ENCODE measurements at regions not wholly inside any gene's neighbourhood (a gene's known extent, or its start where the extent isn't known, plus 50 kb on each side); places are given as distances from the start of the nearest gene placed in this dataset.

DNA sequence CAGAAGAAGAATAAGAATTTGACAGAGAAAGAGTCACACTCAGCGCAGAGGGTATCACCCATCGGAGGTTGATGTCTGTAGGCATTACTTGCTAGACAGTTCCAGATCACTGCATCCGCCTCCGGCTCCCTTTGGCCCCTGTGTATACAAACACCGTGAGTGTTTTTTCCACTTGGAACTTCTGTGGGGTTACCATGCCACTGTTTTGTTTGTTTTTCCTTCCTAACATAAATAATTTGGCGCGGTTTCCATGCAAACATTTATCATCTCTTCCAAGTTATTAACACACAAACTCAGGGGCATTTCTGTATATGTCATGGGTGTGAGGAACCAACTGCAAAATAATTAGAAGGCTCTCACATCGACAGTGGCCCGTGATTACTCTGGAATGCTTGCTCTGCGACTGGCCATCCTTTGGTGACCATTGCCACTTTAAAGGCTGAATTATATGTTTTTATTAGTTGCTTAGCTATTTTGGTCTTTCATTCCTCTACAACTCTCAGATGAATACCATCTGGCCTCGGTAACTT is 612.2 kb upstream of the MKI67 start:
- H3K36me3 ChIP-seq (ENCODE audit: control insufficient read depth in 1 of 2, insufficient read depth in 2 of 2, low read length in 2 of 2), result no peaks in the 10 kb centered on the region
- TF ChIP-seq POLR2A (IDR thresholded peaks at IDR 0.05; ENCODE audit: borderline replicate concordance, extremely low read depth, insufficient read depth, insufficient read length) (no peak), SIN3A (IDR thresholded peaks at IDR 0.05; ENCODE audit: low read depth) (no peak), CEBPB (IDR thresholded peaks at IDR 0.05; ENCODE audit: low read depth) (no peak), EZH2phosphoT487 (IDR thresholded peaks at IDR 0.05; ENCODE audit: borderline replicate concordance) (no peak), SP1 (IDR thresholded peaks at IDR 0.05; ENCODE audit: low read depth) (no peak), POLR2AphosphoS5 (IDR thresholded peaks at IDR 0.05; ENCODE audit: low read depth, low read length) (no peak), RAD21 (IDR thresholded peaks at IDR 0.05; ENCODE audit: low read depth) (no peak), TCF7L2 (IDR thresholded peaks at IDR 0.05; ENCODE audit: borderline replicate concordance, extremely low read depth, insufficient read depth, insufficient read length) (no peak)
- TF ChIP-seq, protein P1, sequence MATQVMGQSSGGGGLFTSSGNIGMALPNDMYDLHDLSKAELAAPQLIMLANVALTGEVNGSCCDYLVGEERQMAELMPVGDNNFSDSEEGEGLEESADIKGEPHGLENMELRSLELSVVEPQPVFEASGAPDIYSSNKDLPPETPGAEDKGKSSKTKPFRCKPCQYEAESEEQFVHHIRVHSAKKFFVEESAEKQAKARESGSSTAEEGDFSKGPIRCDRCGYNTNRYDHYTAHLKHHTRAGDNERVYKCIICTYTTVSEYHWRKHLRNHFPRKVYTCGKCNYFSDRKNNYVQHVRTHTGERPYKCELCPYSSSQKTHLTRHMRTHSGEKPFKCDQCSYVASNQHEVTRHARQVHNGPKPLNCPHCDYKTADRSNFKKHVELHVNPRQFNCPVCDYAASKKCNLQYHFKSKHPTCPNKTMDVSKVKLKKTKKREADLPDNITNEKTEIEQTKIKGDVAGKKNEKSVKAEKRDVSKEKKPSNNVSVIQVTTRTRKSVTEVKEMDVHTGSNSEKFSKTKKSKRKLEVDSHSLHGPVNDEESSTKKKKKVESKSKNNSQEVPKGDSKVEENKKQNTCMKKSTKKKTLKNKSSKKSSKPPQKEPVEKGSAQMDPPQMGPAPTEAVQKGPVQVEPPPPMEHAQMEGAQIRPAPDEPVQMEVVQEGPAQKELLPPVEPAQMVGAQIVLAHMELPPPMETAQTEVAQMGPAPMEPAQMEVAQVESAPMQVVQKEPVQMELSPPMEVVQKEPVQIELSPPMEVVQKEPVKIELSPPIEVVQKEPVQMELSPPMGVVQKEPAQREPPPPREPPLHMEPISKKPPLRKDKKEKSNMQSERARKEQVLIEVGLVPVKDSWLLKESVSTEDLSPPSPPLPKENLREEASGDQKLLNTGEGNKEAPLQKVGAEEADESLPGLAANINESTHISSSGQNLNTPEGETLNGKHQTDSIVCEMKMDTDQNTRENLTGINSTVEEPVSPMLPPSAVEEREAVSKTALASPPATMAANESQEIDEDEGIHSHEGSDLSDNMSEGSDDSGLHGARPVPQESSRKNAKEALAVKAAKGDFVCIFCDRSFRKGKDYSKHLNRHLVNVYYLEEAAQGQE (IDR thresholded peaks at IDR 0.05; ENCODE audit: low read depth), result no peak
- TF ChIP-seq, protein P2, sequence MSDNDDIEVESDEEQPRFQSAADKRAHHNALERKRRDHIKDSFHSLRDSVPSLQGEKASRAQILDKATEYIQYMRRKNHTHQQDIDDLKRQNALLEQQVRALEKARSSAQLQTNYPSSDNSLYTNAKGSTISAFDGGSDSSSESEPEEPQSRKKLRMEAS (IDR thresholded peaks at IDR 0.05), result no peak
- TF ChIP-seq, protein P3, sequence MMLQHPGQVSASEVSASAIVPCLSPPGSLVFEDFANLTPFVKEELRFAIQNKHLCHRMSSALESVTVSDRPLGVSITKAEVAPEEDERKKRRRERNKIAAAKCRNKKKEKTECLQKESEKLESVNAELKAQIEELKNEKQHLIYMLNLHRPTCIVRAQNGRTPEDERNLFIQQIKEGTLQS (IDR thresholded peaks at IDR 0.05), result no peak
- ATAC-seq (no peak), DNase-seq (ENCODE audit: low read depth, low spot score) (no peak)
- POLR2A ChIA-PET, result no interaction called here
- H3K27ac ChIP-seq (ENCODE audit: low read depth, low read length), result no peak overlapping the region
- no TSS peak for BruUV-seq (replicated peaks)
- CTCF ChIA-PET, result no interaction called here
- intact Hi-C loops (cut with micrococcal nuclease), result no loop called here
- H4K20me1 ChIP-seq (ENCODE audit: insufficient read depth), result no peaks in the 10 kb centered on the region
- H3K4me2 ChIP-seq (ENCODE audit: low read length), result no peak overlapping the region
- RAD21 ChIA-PET (ENCODE audit: low non-redundant PET in 1 of 2, low total read pairs in 2 of 2, uncharacterized antibody in 2 of 2, unreplicated experiment in 2 of 2), result no interaction called here
- no peaks in the 10 kb centered on the region for H3K9me2 ChIP-seq (ENCODE audit: insufficient read depth)
- H3K9ac ChIP-seq (ENCODE audit: low read length), result no peak overlapping the region
- H2AFZ ChIP-seq (ENCODE audit: low read depth, low read length, poor library complexity, severe bottlenecking), result no peak overlapping the region
- no peaks in the 10 kb centered on the region for H3K79me2 ChIP-seq (ENCODE audit: insufficient read depth, low read length)
- no peaks in the 10 kb centered on the region for H3K4me1 ChIP-seq (ENCODE audit: control insufficient read depth in 1 of 2, insufficient read depth in 2 of 2, low read length in 2 of 2)
- H3K4me3 ChIP-seq (replicated peaks in 1 of 2; ENCODE audit: low read depth in 1 of 2, low read length in 2 of 2), result no peak overlapping the region
- H3K9me3 ChIP-seq (ENCODE audit: control insufficient read depth in 1 of 2, insufficient read depth in 1 of 2, low read depth in 1 of 2, low read length in 2 of 2), result no peaks in the 10 kb centered on the region
- H3K27me3 ChIP-seq (ENCODE audit: insufficient read depth, low read length), result peaks cover 94% of the 10 kb centered on the region
